IMR-90 (cell line): ENCODE measurements at regions not wholly inside any gene's neighbourhood (a gene's known extent, or its start where the extent isn't known, plus 50 kb on each side); places are given as distances from the start of the nearest gene placed in this dataset.
A peak's percentile ranks its signal among the peaks of the same experiment; 100 is the strongest.

Experiments
- ATAC-seq: fragments of 200-7000 bp; cut with Tn5 transposase; 2 replicates; pipeline ENCODE4 v1.9.1; 2020; ENCODE audit warnings: low read depth, mild to moderate bottlenecking, moderate library complexity
- BruUV-seq: library from RNA; stranded (reverse); fragments of 400-500 nt; replicated peaks from 2 replicates; lab custom pipeline; 2021; lab: Mats Ljungman, UMichigan
- CTCF ChIA-PET: fragments of 300-600 bp; formaldehyde crosslinking; extraction: SDS; loops from one replicate; lab custom pipeline; 2021; ENCODE audit warnings: antibody characterized with exemption; lab: Yijun Ruan, JAX
- POLR2A ChIA-PET: fragments of 300-600 bp; sonication (Branson Sonifier 250); formaldehyde crosslinking; loops from one replicate; lab custom pipeline; 2022; ENCODE audit warnings: antibody characterized with exemption; ENCODE audit not compliant: unreplicated experiment; lab: Charles Lee
- DNase-seq: peaks from one replicate; pipeline ENCODE4 v3.0.0; 2013
- H2AFZ ChIP-seq: replicated peaks from 2 replicates; pipeline ENCODE3; 2013; ENCODE audit warnings: low read length, mild to moderate bottlenecking; ENCODE audit not compliant: poor library complexity
- H2AK5ac ChIP-seq: 2 replicates; pipeline ENCODE4 v1.6.1; 2013; ENCODE audit warnings: low read depth, low read length, inconsistent platforms
- H2AK9ac ChIP-seq: replicated peaks from 2 replicates; pipeline ENCODE3; 2013; ENCODE audit warnings: mild to moderate bottlenecking, low read depth, low read length, moderate library complexity; ENCODE audit not compliant: poor library complexity
- H2BK120ac ChIP-seq: 2 replicates; pipeline ENCODE4 v1.6.1; 2013; ENCODE audit warnings: low read depth, low read length, inconsistent platforms
- H2BK15ac ChIP-seq: 3 replicates; pipeline ENCODE4 v1.6.1; 2013; ENCODE audit warnings: low read depth, low read length, inconsistent platforms
- H2BK20ac ChIP-seq: 2 replicates; pipeline ENCODE4 v1.6.1; 2013; ENCODE audit warnings: low read depth, mild to moderate bottlenecking, inconsistent platforms, low read length, moderate library complexity
- H2BK5ac ChIP-seq: 2 replicates; pipeline ENCODE4 v1.6.1; 2013; ENCODE audit warnings: mild to moderate bottlenecking, low read depth, low read length, inconsistent platforms; ENCODE audit not compliant: poor library complexity, severe bottlenecking
- H3K14ac ChIP-seq: replicated peaks from 2 replicates; pipeline ENCODE4 v1.6.1; 2013; ENCODE audit warnings: low read depth, low read length, inconsistent platforms
- H3K18ac ChIP-seq: 2 replicates; pipeline ENCODE4 v1.6.1; 2013; ENCODE audit warnings: low read depth, low read length, control low read depth
- H3K23ac ChIP-seq: 2 replicates; pipeline ENCODE4 v1.6.1; 2013; ENCODE audit warnings: low read depth, low read length, inconsistent platforms
- H3K27ac ChIP-seq: 2 replicates; pipeline ENCODE4 v1.5.1; 2013; ENCODE audit warnings: mild to moderate bottlenecking, control low read depth, low read length; ENCODE audit not compliant: insufficient read depth
- H3K27me3 ChIP-seq: 2 replicates; pipeline ENCODE4 v1.6.1; 2013; ENCODE audit warnings: low read length; ENCODE audit not compliant: control insufficient read depth, insufficient read depth
- H3K36me3 ChIP-seq: 2 replicates; pipeline ENCODE4 v1.6.1; 2013; ENCODE audit warnings: low read length, mixed read lengths; ENCODE audit not compliant: control insufficient read depth, insufficient read depth
- H3K4ac ChIP-seq: 2 replicates; pipeline ENCODE4 v1.6.1; 2013; ENCODE audit warnings: low read depth, low read length, inconsistent platforms
- H3K4me1 ChIP-seq: 2 replicates; pipeline ENCODE4 v1.6.1; 2013; ENCODE audit warnings: low read length, mixed read lengths; ENCODE audit not compliant: control insufficient read depth, insufficient read depth
- H3K4me2 ChIP-seq: 2 replicates; pipeline ENCODE4 v1.6.1; 2013; ENCODE audit warnings: low read depth, mild to moderate bottlenecking, control low read depth, low read length, moderate library complexity
- H3K4me3 ChIP-seq: 2 replicates; pipeline ENCODE4 v1.5.1; 2013; ENCODE audit warnings: low read depth, mild to moderate bottlenecking, control low read depth, low read length, moderate library complexity; ENCODE audit not compliant: insufficient read depth
- H3K56ac ChIP-seq: 2 replicates; pipeline ENCODE4 v1.6.1; 2013; ENCODE audit warnings: low read length, inconsistent platforms; ENCODE audit not compliant: insufficient read depth; ENCODE audit errors: extremely low read depth
- H3K79me1 ChIP-seq, 2 experiments: 2 replicates each; pipeline ENCODE4 v1.6.1; 2013; ENCODE audit warnings: low read length in 2 of 2, inconsistent platforms in 1 of 2, low read depth in 1 of 2
- H3K9ac ChIP-seq: 2 replicates; pipeline ENCODE4 v1.6.1; 2013; ENCODE audit warnings: low read depth, low read length, control low read depth
- H3K9me1 ChIP-seq: 2 replicates; pipeline ENCODE4 v1.6.1; 2013; ENCODE audit warnings: low read length, inconsistent platforms; ENCODE audit not compliant: insufficient read depth
- H3K9me3 ChIP-seq: 2 replicates; pipeline ENCODE4 v1.6.1; 2013; ENCODE audit warnings: low read length; ENCODE audit not compliant: control insufficient read depth, insufficient read depth
- H4K20me1 ChIP-seq: 2 replicates; pipeline ENCODE4 v1.6.1; 2013; ENCODE audit warnings: low read length, inconsistent platforms; ENCODE audit not compliant: insufficient read depth
- H4K5ac ChIP-seq: 2 replicates; pipeline ENCODE4 v1.6.1; 2013; ENCODE audit warnings: mild to moderate bottlenecking, low read depth, low read length, control low read depth
- H4K8ac ChIP-seq, 2 experiments: 2 replicates each; pipeline ENCODE4 v1.6.1; 2013; ENCODE audit warnings: low read depth in 2 of 2, low read length in 2 of 2, control low read depth in 1 of 2, inconsistent platforms in 1 of 2
- H4K91ac ChIP-seq: 2 replicates; pipeline ENCODE4 v1.6.1; 2013; ENCODE audit warnings: low read depth, low read length, inconsistent platforms; ENCODE audit not compliant: insufficient read depth
- BHLHE40 ChIP-seq: fragments of 150-350 bp; IDR thresholded peaks from 2 replicates; pipeline ENCODE4 v1.6.1; 2016; ENCODE audit warnings: mild to moderate bottlenecking, low read depth, low read length
- CEBPB ChIP-seq: IDR thresholded peaks from 2 replicates; pipeline ENCODE4 v1.6.1; 2012; ENCODE audit warnings: low read depth, low read length, improper control_type of control experiment
- CHD1 ChIP-seq: IDR thresholded peaks from 2 replicates; pipeline ENCODE4 v1.6.1; 2012; ENCODE audit warnings: low read depth, low read length, improper control_type of control experiment
- CTCF ChIP-seq: conservative IDR thresholded peaks from 2 replicates; pipeline ENCODE4 v1.5.1; 2012; ENCODE audit warnings: mild to moderate bottlenecking, low read depth, low read length, improper control_type of control experiment
- FOS ChIP-seq: fragments of 150-350 bp; IDR thresholded peaks from 2 replicates; pipeline ENCODE4 v1.6.1; 2016; ENCODE audit warnings: low read depth, low read length
- MAFK ChIP-seq: IDR thresholded peaks from 2 replicates; pipeline ENCODE4 v1.6.1; 2012; ENCODE audit warnings: low read depth, low read length, improper control_type of control experiment
- MAZ ChIP-seq: IDR thresholded peaks from 2 replicates; pipeline ENCODE4 v1.6.1; 2012; ENCODE audit warnings: low read depth, mild to moderate bottlenecking, low read length, improper control_type of control experiment, moderate library complexity, borderline replicate concordance
- MXI1 ChIP-seq: IDR thresholded peaks from 2 replicates; pipeline ENCODE4 v1.6.1; 2012; ENCODE audit warnings: low read depth, mild to moderate bottlenecking, low read length, moderate library complexity, borderline replicate concordance
- NFE2L2 ChIP-seq: fragments of 150-350 bp; IDR thresholded peaks from 2 replicates; pipeline ENCODE4 v1.6.1; 2016; ENCODE audit warnings: low read depth, mild to moderate bottlenecking, low read length
- POLR2A ChIP-seq: IDR thresholded peaks from 2 replicates; pipeline ENCODE4 v1.6.1; 2012; ENCODE audit warnings: mild to moderate bottlenecking, low read depth, low read length
- RAD21 ChIP-seq: IDR thresholded peaks from 2 replicates; pipeline ENCODE4 v1.6.1; 2012; ENCODE audit warnings: low read length, improper control_type of control experiment
- RCOR1 ChIP-seq: IDR thresholded peaks from 2 replicates; pipeline ENCODE4 v1.6.1; 2012; ENCODE audit warnings: mild to moderate bottlenecking, low read length, improper control_type of control experiment; ENCODE audit not compliant: insufficient replicate concordance
- RFX5 ChIP-seq: IDR thresholded peaks from 2 replicates; pipeline ENCODE4 v1.8.0; 2012; ENCODE audit warnings: low read depth, mild to moderate bottlenecking, low read length, moderate library complexity
- SMC3 ChIP-seq: fragments of 150-350 bp; IDR thresholded peaks from 2 replicates; pipeline ENCODE4 v1.6.1; 2016; ENCODE audit warnings: low read depth, mild to moderate bottlenecking, antibody characterized with exemption, low read length, moderate library complexity
- WGBS, 2 experiments: methylation state at CpG; one replicate each; pipeline versions ENCODE4 v1.1.5 to v1.1.7; 2013; ENCODE audit warnings: missing lambda C conversion rate in 2 of 2; ENCODE audit not compliant: insufficient read length in 1 of 2; ENCODE audit errors: extremely low coverage in 2 of 2; 5-methylcytosine and 5-hydroxymethylcytosine counted together
- dilution Hi-C: fragments of 300-500 bp; cut with HindIII; formaldehyde crosslinking; loops from one replicate; pipeline ENCODE4 v1.14.3; 2018; ENCODE audit warnings: low sequenced_read_pairs; ENCODE audit not compliant: unreplicated experiment
- in situ Hi-C: fragments of 300-500 bp; cut with MboI; formaldehyde crosslinking; loops from 3 replicates; pipeline ENCODE4 v1.14.3; 2019; ENCODE audit warnings: low sequenced_read_pairs, inconsistent platforms, mixed read lengths
- intact Hi-C: fragments of 100-400 bp; cut with micrococcal nuclease; formaldehyde crosslinking; loops from 2 replicates; pipeline ENCODE4 v1.10.0; 2022
- TF ChIP-seq, protein P1 (sequence below): fragments of 150-350 bp; IDR thresholded peaks from 2 replicates; pipeline ENCODE4 v1.6.1; 2017; ENCODE audit warnings: mild to moderate bottlenecking, antibody characterized with exemption, low read length, low read depth

- BruUV-seq: no TSS peak
- Histone ChIP-seq H4K5ac (no peak overlapping the region), H3K27ac (no peak overlapping the region), H4K8ac (0 out of 4 replicates have a peak overlapping the region, but pooled peaks of 1 of the 2 experiments have one; percentile 3), H4K20me1 (no peaks in the 10 kb centered on the region), H3K9ac (no peak overlapping the region), H3K79me1 (no peaks in the 10 kb centered on the region), H2AK5ac (no peak overlapping the region), H3K4me1 (peaks cover 6% of the 10 kb centered on the region), H3K27me3 (no peaks in the 10 kb centered on the region), H2BK15ac (0 out of 3 replicates have a peak overlapping the region, but pooled peaks have one; percentile 46), H3K14ac (peak overlapping the region; percentile 37; the same call in 1 of the 2 replicates), H2BK5ac (no peak overlapping the region), H2AFZ (no peak overlapping the region), H2BK120ac (no peak overlapping the region; the same call in 1 of the 2 replicates), H3K4me2 (no peak overlapping the region), H3K9me1 (no peaks in the 10 kb centered on the region), H3K23ac (no peak overlapping the region; the same call in 1 of the 2 replicates), H3K9me3 (peaks cover 3% of the 10 kb centered on the region; the same call in 1 of the 2 replicates), H3K4me3 (no peak overlapping the region), H2BK20ac (no peak overlapping the region), H4K91ac (no peak overlapping the region), H3K36me3 (no peaks in the 10 kb centered on the region), H3K56ac (no peak overlapping the region), H3K18ac (no peak overlapping the region), H2AK9ac (no peak overlapping the region), H3K4ac (peak overlapping the region; percentile 29; the same call in 1 of the 2 replicates)
- ChIA-PET CTCF (interaction anchor here (0.6 to 1.3 kb wide), 3 partner anchors 15 to 132 kb away, joined by 3 read pairs; no protein-coding TSS in a partner anchor), POLR2A (no interaction called here)
- WGBS, 2 experiments: 70% methylated on average over 6 of the region's 8 CpGs; no CpG with 5 or more reads in 1 of the 2 experiments
- intact Hi-C loops (no loop called here), in situ Hi-C loops (no loop called here), dilution Hi-C loops (no loop called here)
- no peak for ATAC-seq
- TF ChIP-seq RCOR1 (no peak), MAZ (no peak), NFE2L2 (no peak), FOS (no peak), SMC3 (no peak), CHD1 (no peak), BHLHE40 (no peak), CTCF (no peak), POLR2A (no peak), RFX5 (no peak), MXI1 (no peak), MAFK (no peak), RAD21 (no peak), CEBPB (no peak)
- TF ChIP-seq, protein P1, sequence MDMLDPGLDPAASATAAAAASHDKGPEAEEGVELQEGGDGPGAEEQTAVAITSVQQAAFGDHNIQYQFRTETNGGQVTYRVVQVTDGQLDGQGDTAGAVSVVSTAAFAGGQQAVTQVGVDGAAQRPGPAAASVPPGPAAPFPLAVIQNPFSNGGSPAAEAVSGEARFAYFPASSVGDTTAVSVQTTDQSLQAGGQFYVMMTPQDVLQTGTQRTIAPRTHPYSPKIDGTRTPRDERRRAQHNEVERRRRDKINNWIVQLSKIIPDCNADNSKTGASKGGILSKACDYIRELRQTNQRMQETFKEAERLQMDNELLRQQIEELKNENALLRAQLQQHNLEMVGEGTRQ: no peak
- no peak for DNase-seq
Measured at GRCh38 chr6:12422848-12423247, 132.7 kb downstream of the EDN1 start.
